B cell (primary cell): ENCODE measurements at regions not wholly inside any gene's neighbourhood (a gene's known extent, or its start where the extent isn't known, plus 50 kb on each side); places are given as distances from the start of the nearest gene placed in this dataset.

Source experiments
- CTCF ChIP-seq: fragments of 200-600 bp; IDR thresholded peaks from one replicate; pipeline ENCODE4 v1.8.0; 2022; ENCODE audit warnings: antibody characterized with exemption, mild to moderate bottlenecking
- EZH2 ChIP-seq: IDR thresholded peaks from 2 replicates; pipeline ENCODE4 v1.6.1; 2012; ENCODE audit warnings: borderline replicate concordance, low read depth, mild to moderate bottlenecking, moderate library complexity, low read length; ENCODE audit not compliant: insufficient read depth, poor library complexity, severe bottlenecking

GRCh38 chr10:131442271-131442670 is 130.8 kb upstream of the TCERG1L start:
- no peak for TF ChIP-seq CTCF
- TF ChIP-seq EZH2: no peak
